ENCODE measurements at regions not wholly inside any gene's neighbourhood (a gene's known extent, or its start where the extent isn't known, plus 50 kb on each side); places are given as distances from the start of the nearest gene placed in this dataset.
A peak's percentile ranks its signal among the peaks of the same experiment; 100 is the strongest.

GRCh38 chr18:73254564-73254963 lies 386.8 kb upstream of the NETO1 start:
- H3K27ac ChIP-seq, result no peak overlapping the region
- no peak for TF ChIP-seq CTCF (conservative IDR thresholded peaks at IDR 0.05)

GRCh38 chr18:73249030-73249429 lies 381.2 kb upstream of the NETO1 start:
- TF ChIP-seq CTCF (conservative IDR thresholded peaks at IDR 0.05), result no peak

DNA sequence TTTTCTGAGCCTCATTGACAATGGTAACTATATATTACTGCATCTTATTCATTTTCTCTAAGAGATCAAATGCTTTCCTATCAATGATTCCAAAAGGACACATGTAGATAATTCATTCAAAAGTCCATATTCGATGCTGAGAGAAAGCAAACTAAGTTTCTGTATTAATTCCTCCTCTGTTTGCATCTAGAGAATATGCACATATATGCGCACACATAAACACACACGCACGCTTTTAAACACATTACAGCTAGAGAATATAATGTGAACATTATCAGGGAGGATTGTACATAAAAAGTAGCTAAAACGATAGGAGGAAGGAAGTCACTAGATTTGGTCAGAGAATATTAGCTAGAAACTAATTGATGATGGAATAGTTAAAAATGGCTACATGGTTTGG lies 379.0 kb upstream of the NETO1 start:
- H3K27ac ChIP-seq, result no peak overlapping the region
- no peak for TF ChIP-seq CTCF (conservative IDR thresholded peaks at IDR 0.05)

More at GRCh38 chr18:73249030-73249429, 381.2 kb upstream of the NETO1 start:
- no peak overlapping the region for H3K27ac ChIP-seq

DNA sequence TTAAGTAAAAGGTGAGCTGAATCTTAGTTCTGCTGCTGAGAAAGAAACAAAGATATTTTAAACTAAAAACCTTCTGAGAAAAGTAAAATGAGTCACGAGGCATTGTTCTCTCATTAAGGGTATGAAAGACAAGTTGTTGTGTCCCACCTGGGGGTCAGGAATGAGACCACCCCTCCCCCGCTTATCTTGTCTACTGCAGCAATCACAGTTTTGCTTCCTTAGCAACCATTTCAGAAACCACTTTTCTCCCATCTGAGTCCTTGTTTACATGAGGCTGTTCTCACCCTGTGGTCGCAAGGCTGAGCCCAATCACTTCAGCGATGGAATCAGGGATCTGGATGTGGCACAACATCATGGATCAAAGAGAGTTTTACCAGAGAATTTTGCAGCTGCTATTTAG lies 377.6 kb upstream of the NETO1 start:
- peak overlapping the region; percentile 57 for H3K27ac ChIP-seq
- TF ChIP-seq CTCF (conservative IDR thresholded peaks at IDR 0.05), result no peak

- peak overlapping the region; percentile 57; the same call in 1 of the 2 replicates for H3K27ac ChIP-seq
- TF ChIP-seq CTCF (conservative IDR thresholded peaks at IDR 0.05), result no peak
Observed at GRCh38 chr18:73244401-73244800, 376.6 kb upstream of the NETO1 start.

GRCh38 chr18:73240899-73241298 lies 373.1 kb upstream of the NETO1 start:
- no peak overlapping the region for H3K27ac ChIP-seq
- TF ChIP-seq CTCF (conservative IDR thresholded peaks at IDR 0.05), result no peak

GRCh38 chr18:73235921-73236320 lies 368.1 kb upstream of the NETO1 start:
- no peak for TF ChIP-seq CTCF (conservative IDR thresholded peaks at IDR 0.05)
- H3K27ac ChIP-seq, result no peak overlapping the region

DNA sequence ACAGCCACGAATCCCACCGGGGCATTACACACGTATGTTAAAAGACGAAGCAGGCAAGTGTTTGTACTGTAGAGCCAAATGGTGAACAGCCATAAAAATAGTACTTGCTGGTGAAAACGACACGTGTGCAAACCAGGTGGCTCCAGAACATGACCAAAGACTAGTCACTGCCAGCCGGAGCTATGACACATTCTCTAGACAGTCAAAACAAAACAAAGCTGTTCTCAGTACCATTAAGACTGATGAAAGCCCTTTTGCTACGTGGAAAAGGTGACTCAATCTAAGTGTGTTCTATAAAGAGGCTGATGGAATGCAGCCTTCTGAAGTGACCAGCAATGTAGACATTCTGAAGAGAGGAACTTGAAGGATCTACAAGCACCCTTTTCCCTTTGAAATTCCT lies 367.7 kb upstream of the NETO1 start:
- TF ChIP-seq CTCF (conservative IDR thresholded peaks at IDR 0.05), result no peak
- H3K27ac ChIP-seq, result no peak overlapping the region
